Neuronal stem cell (in vitro differentiated cells): ENCODE measurements at regions not wholly inside any gene's neighbourhood (a gene's known extent, or its start where the extent isn't known, plus 50 kb on each side); places are given as distances from the start of the nearest gene placed in this dataset.
A peak's percentile ranks its signal among the peaks of the same experiment; 100 is the strongest.
"Not testable (repeated sequence)": the region's sequence is repeated elsewhere in the genome, so short reads cannot be mapped to it uniquely, and the experiment has no call there.

Experiments used
- DNase-seq: peaks from one replicate; pipeline ENCODE4 v3.0.0-alpha.2; 2013; ENCODE audit warnings: low spot score
- H2AFZ ChIP-seq: one replicate; pipeline ENCODE4 v1.6.1; 2013; ENCODE audit warnings: mild to moderate bottlenecking, low read length, inconsistent platforms
- H2AK5ac ChIP-seq: 2 replicates; pipeline ENCODE4 v1.6.1; 2013; ENCODE audit warnings: low read depth, mild to moderate bottlenecking, inconsistent platforms, low read length, moderate library complexity, mixed read lengths
- H2BK120ac ChIP-seq: 2 replicates; pipeline ENCODE4 v1.6.1; 2013; ENCODE audit warnings: low read depth, mild to moderate bottlenecking, inconsistent platforms, low read length, moderate library complexity, mixed read lengths
- H2BK12ac ChIP-seq: one replicate; pipeline ENCODE4 v1.6.1; 2013; ENCODE audit warnings: low read length, inconsistent platforms
- H2BK15ac ChIP-seq: 2 replicates; pipeline ENCODE4 v1.6.1; 2013; ENCODE audit warnings: mild to moderate bottlenecking, low read length, inconsistent platforms, mixed read lengths
- H2BK5ac ChIP-seq: one replicate; pipeline ENCODE4 v1.6.1; 2013; ENCODE audit warnings: inconsistent platforms, mild to moderate bottlenecking, low read length, moderate library complexity
- H3K14ac ChIP-seq: one replicate; pipeline ENCODE4 v1.6.1; 2013; ENCODE audit warnings: low read length, inconsistent platforms
- H3K18ac ChIP-seq: 2 replicates; pipeline ENCODE4 v1.6.1; 2013; ENCODE audit warnings: low read length, inconsistent platforms
- H3K23ac ChIP-seq: 2 replicates; pipeline ENCODE4 v1.6.1; 2013; ENCODE audit warnings: low read depth, mild to moderate bottlenecking, mixed read lengths, low read length, inconsistent platforms; ENCODE audit not compliant: poor library complexity
- H3K27ac ChIP-seq: replicated peaks from 3 replicates; pipeline ENCODE4 v1.5.1; 2013; ENCODE audit warnings: low read length, inconsistent platforms
- H3K27me3 ChIP-seq, 3 experiments: 2 replicates each; pipeline ENCODE4 v1.6.1; 2013; ENCODE audit warnings: low read length in 3 of 3, mild to moderate bottlenecking in 2 of 3, inconsistent platforms in 1 of 3, low read depth in 1 of 3, mixed read lengths in 1 of 3, moderate library complexity in 1 of 3; ENCODE audit not compliant: control insufficient read depth in 3 of 3, insufficient read depth in 3 of 3
- H3K36me3 ChIP-seq, 2 donors: replicated peaks in 1 of 2; 2 replicates each; pipeline ENCODE4 v1.6.1; 2013; ENCODE audit warnings: low read length in 2 of 2; ENCODE audit not compliant: control insufficient read depth in 2 of 2, insufficient read depth in 2 of 2
- H3K4ac ChIP-seq: 2 replicates; pipeline ENCODE4 v1.6.1; 2013; ENCODE audit warnings: inconsistent platforms, mild to moderate bottlenecking, low read length, moderate library complexity
- H3K4me1 ChIP-seq, 2 donors: 1 replicate in 1 of 2; 2 replicates in 1 of 2; pipeline ENCODE4 v1.6.1; 2013; ENCODE audit warnings: low read length in 2 of 2, low read depth in 1 of 2; ENCODE audit not compliant: control insufficient read depth in 2 of 2, insufficient read depth in 1 of 2
- H3K4me2 ChIP-seq: one replicate; pipeline ENCODE4 v1.6.1; 2013; ENCODE audit warnings: mild to moderate bottlenecking, low read length, inconsistent platforms; ENCODE audit not compliant: insufficient read depth, poor library complexity, severe bottlenecking
- H3K4me3 ChIP-seq, 2 donors: 2 replicates each; pipeline ENCODE4 v1.5.1; 2013; ENCODE audit warnings: low read length in 2 of 2, mild to moderate bottlenecking in 2 of 2, inconsistent platforms in 1 of 2, moderate library complexity in 1 of 2
- H3K79me1 ChIP-seq: one replicate; pipeline ENCODE4 v1.6.1; 2013; ENCODE audit warnings: low read depth, mild to moderate bottlenecking, inconsistent platforms, low read length, moderate library complexity
- H3K9ac ChIP-seq: one replicate; pipeline ENCODE4 v1.6.1; 2013; ENCODE audit warnings: mild to moderate bottlenecking, low read depth, low read length, inconsistent platforms; ENCODE audit not compliant: poor library complexity
- H3K9me3 ChIP-seq, 2 donors: replicated peaks in 1 of 2; 2 replicates each; pipeline versions ENCODE3 to v1.6.1; 2013; ENCODE audit warnings: low read length in 2 of 2, mild to moderate bottlenecking in 2 of 2, inconsistent platforms in 1 of 2, low read depth in 1 of 2, mixed read lengths in 1 of 2, moderate library complexity in 1 of 2; ENCODE audit not compliant: control insufficient read depth in 2 of 2, insufficient read depth in 1 of 2
- H4K8ac ChIP-seq: one replicate; pipeline ENCODE4 v1.6.1; 2013; ENCODE audit warnings: low read depth, mild to moderate bottlenecking, inconsistent platforms, low read length, moderate library complexity
- H4K91ac ChIP-seq: one replicate; pipeline ENCODE4 v1.6.1; 2013; ENCODE audit warnings: low read length, low read depth, mild to moderate bottlenecking, inconsistent platforms; ENCODE audit not compliant: poor library complexity
- WGBS, 2 donors: extraction: QIAGEN DNeasy Blood & Tissue Kit; methylation state at CpG; one replicate each; pipeline ENCODE4 v1.1.7; 2013; ENCODE audit warnings: missing lambda C conversion rate in 2 of 2, mixed read lengths in 1 of 2; ENCODE audit not compliant: insufficient read length in 2 of 2, insufficient replicate concordance in 1 of 2; ENCODE audit errors: extremely low coverage in 2 of 2; 5-methylcytosine and 5-hydroxymethylcytosine counted together

- H2BK15ac ChIP-seq, H3K27ac ChIP-seq, H2AFZ ChIP-seq, H2AK5ac ChIP-seq, H2BK12ac ChIP-seq, H3K27me3 ChIP-seq, H3K4me1 ChIP-seq, H3K18ac ChIP-seq, H3K36me3 ChIP-seq, H3K4me2 ChIP-seq, H3K4ac ChIP-seq, H3K4me3 ChIP-seq, H3K79me1 ChIP-seq, H3K23ac ChIP-seq, H4K8ac ChIP-seq, H2BK120ac ChIP-seq, DNase-seq, H3K9ac ChIP-seq, H4K91ac ChIP-seq, H3K14ac ChIP-seq, H2BK5ac ChIP-seq: not testable (repeated sequence)
- peaks cover 0 to 25% of the 10 kb centered on the region in 2 donors for H3K9me3 ChIP-seq
- WGBS, 2 donors = no CpG with 5 or more reads among the region's 8 CpGs
Observed at GRCh38 chr12:131520553-131520952, 190.3 kb upstream of the SFSWAP start.

- Histone ChIP-seq H4K91ac (no peak overlapping the region), H2BK12ac (no peak overlapping the region), H2BK120ac (no peak overlapping the region), H4K8ac (no peak overlapping the region), H3K9me3 (peaks cover 0 to 23% of the 10 kb centered on the region in 2 donors), H3K4me2 (no peak overlapping the region), H3K18ac (no peak overlapping the region), H3K9ac (no peak overlapping the region), H3K4me3 (peak overlapping the region in 1 of 2 donors; percentile 41), H3K4ac (no peak overlapping the region), H3K27me3 (no peaks in the 10 kb centered on the region), H3K23ac (no peak overlapping the region), H2AK5ac (peak overlapping the region; percentile 70), H2BK5ac (no peak overlapping the region), H3K14ac (no peak overlapping the region), H2AFZ (peak overlapping the region; percentile 83), H3K27ac (no peak overlapping the region), H3K79me1 (no peaks in the 10 kb centered on the region), H3K4me1 (peaks cover 2 to 6% of the 10 kb centered on the region in 2 donors), H3K36me3 (no peaks in the 10 kb centered on the region), H2BK15ac (no peak overlapping the region)
- no peak for DNase-seq
- WGBS, 2 donors = no CpG with 5 or more reads among the region's 6 CpGs
Observed at GRCh38 chr12:131521326-131521725, 189.6 kb upstream of the SFSWAP start.

GRCh38 chr12:131525795-131526508 is 184.9 kb upstream of the SFSWAP start:
- H3K36me3 ChIP-seq = no peaks in the 10 kb centered on the region
- H3K18ac ChIP-seq = peak overlapping the region; percentile 40
- H3K9ac ChIP-seq = peak overlapping the region; percentile 76
- H2BK120ac ChIP-seq = no peak overlapping the region
- H3K23ac ChIP-seq = no peak overlapping the region
- peak overlapping the region; percentile 7 for H2AFZ ChIP-seq
- H2BK12ac ChIP-seq = peak overlapping the region; percentile 53
- no peak overlapping the region for H2BK15ac ChIP-seq
- no peak for DNase-seq
- no peak overlapping the region for H3K27ac ChIP-seq
- no peak overlapping the region for H3K4me2 ChIP-seq
- H2BK5ac ChIP-seq = no peak overlapping the region
- peak overlapping the region in 1 of 2 donors; percentile 20 for H3K4me3 ChIP-seq
- peaks cover 0 to 3% of the 10 kb centered on the region in 2 donors for H3K9me3 ChIP-seq
- H2AK5ac ChIP-seq = peak overlapping the region; percentile 74
- no CpG with 5 or more reads among the region's 23 CpGs for WGBS, 2 donors
- H4K8ac ChIP-seq = no peak overlapping the region
- no peaks in the 10 kb centered on the region for H3K27me3 ChIP-seq
- H3K4me1 ChIP-seq = peaks cover 2 to 6% of the 10 kb centered on the region in 2 donors
- H3K14ac ChIP-seq = no peak overlapping the region
- H3K4ac ChIP-seq = no peak overlapping the region
- no peaks in the 10 kb centered on the region for H3K79me1 ChIP-seq
- H4K91ac ChIP-seq = no peak overlapping the region

GRCh38 chr12:131527092-131527491 is 183.8 kb upstream of the SFSWAP start:
- no CpG with 5 or more reads among the region's 11 CpGs for WGBS, 2 donors
- no peaks in the 10 kb centered on the region for H3K79me1 ChIP-seq
- no peaks in the 10 kb centered on the region for H3K36me3 ChIP-seq
- H3K27ac ChIP-seq = no peak overlapping the region
- no peak overlapping the region for H3K4me3 ChIP-seq
- H4K91ac ChIP-seq = no peak overlapping the region
- no peak overlapping the region for H2BK5ac ChIP-seq
- H3K9me3 ChIP-seq = peaks cover 0 to 3% of the 10 kb centered on the region in 2 donors
- H3K14ac ChIP-seq = no peak overlapping the region
- no peak overlapping the region for H3K9ac ChIP-seq
- H2AK5ac ChIP-seq = no peak overlapping the region
- H3K27me3 ChIP-seq = no peaks in the 10 kb centered on the region
- H3K4me1 ChIP-seq = peaks cover 1 to 2% of the 10 kb centered on the region in 2 donors
- no peak for DNase-seq
- H4K8ac ChIP-seq = no peak overlapping the region
- H3K18ac ChIP-seq = no peak overlapping the region
- H3K4ac ChIP-seq = no peak overlapping the region
- no peak overlapping the region for H3K23ac ChIP-seq
- no peak overlapping the region for H2BK12ac ChIP-seq
- no peak overlapping the region for H2BK15ac ChIP-seq
- H2BK120ac ChIP-seq = no peak overlapping the region
- H2AFZ ChIP-seq = no peak overlapping the region
- no peak overlapping the region for H3K4me2 ChIP-seq
